Body of pancreas (tissue), 4 donors: ENCODE measurements at regions not wholly inside any gene's neighbourhood (a gene's known extent, or its start where the extent isn't known, plus 50 kb on each side); places are given as distances from the start of the nearest gene placed in this dataset.

ENCODE experiments used
- ATAC-seq: fragments of 150-250 bp; one replicate; pipeline ENCODE4 v1.9.1; 2016
- DNase-seq, 4 donors: peaks; one replicate each; pipeline ENCODE4 v3.0.0-alpha.2; 2019
- H3K27ac ChIP-seq, 4 donors: fragments of 200-600 bp; sonication (generic); 1 replicate in 3 of 4; 2 replicates in 1 of 4; pipeline versions ENCODE4 v1.5.1 to v1.6.1; 2016 to 2019; ENCODE audit warnings: mild to moderate bottlenecking in 1 of 4, mixed read lengths in 1 of 4, moderate library complexity in 1 of 4
- H3K27me3 ChIP-seq, 2 donors: fragments of 200-600 bp; sonication (generic); one replicate each; pipeline ENCODE4 v1.6.0; 2016; ENCODE audit warnings: mild to moderate bottlenecking in 1 of 2
- H3K36me3 ChIP-seq, 2 donors: fragments of 200-600 bp; sonication (generic); replicated peaks in 1 of 2; 2 replicates each; pipeline ENCODE4 v1.5.1; 2016; ENCODE audit warnings: low read depth in 2 of 2; ENCODE audit not compliant: insufficient read depth in 1 of 2
- H3K4me1 ChIP-seq: fragments of 200-600 bp; sonication (generic); one replicate; pipeline ENCODE4 v1.6.0; 2016
- H3K4me3 ChIP-seq, 2 donors: fragments of 200-600 bp; sonication (generic); 1 replicate in 1 of 2; 2 replicates in 1 of 2; pipeline ENCODE4 v1.5.1; 2016 to 2019
- H3K9me3 ChIP-seq, 3 donors: fragments of 200-600 bp; sonication (generic); 1 replicate in 2 of 3; 2 replicates in 1 of 3; pipeline ENCODE4 v1.5.1; 2016
- CTCF ChIP-seq, 7 experiments: fragments of 450-650 bp in 4 of 7; fragments of 200-600 bp in 3 of 7; sonication (generic) in 3 of 7; IDR thresholded peaks; one replicate each; pipeline ENCODE4 v1.5.1; 2016 to 2019; ENCODE audit warnings: antibody characterized with exemption in 7 of 7
- POLR2A ChIP-seq, 3 donors: fragments of 450-650 bp; IDR thresholded peaks; one replicate each; pipeline ENCODE4 v1.6.1; 2016; ENCODE audit warnings: antibody characterized with exemption in 3 of 3, mild to moderate bottlenecking in 2 of 3
- WGBS, 2 donors: methylation state at CpG; one replicate each; pipeline ENCODE4 v1.1.5; 2017; 5-methylcytosine and 5-hydroxymethylcytosine counted together
- intact Hi-C: fragments of 100-400 bp; cut with DNase I; formaldehyde crosslinking; loops from one replicate; pipeline ENCODE4 v1.15.1; 2023

GRCh38 chr20:16968099-16968498 lies 219.9 kb downstream of the OTOR start:
- Histone ChIP-seq H3K27me3 (no peaks in the 10 kb centered on the region), H3K4me3 (no peak overlapping the region), H3K36me3 (no peaks in the 10 kb centered on the region), H3K4me1 (no peaks in the 10 kb centered on the region), H3K9me3 (no peaks in the 10 kb centered on the region), H3K27ac (no peak overlapping the region)
- intact Hi-C loops, result no loop called here
- ATAC-seq, result no peak
- DNase-seq, result no peak
- WGBS, 2 donors, result 67 to 74% methylated on average over 3 of the region's 3 CpGs
- TF ChIP-seq CTCF (IDR thresholded peaks at IDR 0.05) (no peak), POLR2A (IDR thresholded peaks at IDR 0.05) (no peak)

- Histone ChIP-seq H3K27ac (no peak overlapping the region), H3K4me1 (no peaks in the 10 kb centered on the region), H3K36me3 (no peaks in the 10 kb centered on the region), H3K9me3 (no peaks in the 10 kb centered on the region), H3K4me3 (no peak overlapping the region), H3K27me3 (no peaks in the 10 kb centered on the region)
- intact Hi-C loops, result no loop called here
- DNase-seq (no peak), ATAC-seq (no peak)
- WGBS, 2 donors, result 47 to 63% methylated on average over 3 of the region's 3 CpGs
- no peak for TF ChIP-seq CTCF (IDR thresholded peaks at IDR 0.05)
- no peak for TF ChIP-seq POLR2A (IDR thresholded peaks at IDR 0.05)
These were observed 222.6 kb downstream of the OTOR start for GRCh38 chr20:16970776-16971175.

- no peak for ATAC-seq
- Histone ChIP-seq H3K4me1 (no peaks in the 10 kb centered on the region), H3K27ac (no peak overlapping the region), H3K4me3 (no peak overlapping the region), H3K27me3 (no peaks in the 10 kb centered on the region), H3K36me3 (no peaks in the 10 kb centered on the region), H3K9me3 (no peaks in the 10 kb centered on the region)
- no peak for DNase-seq
- WGBS, 2 donors, result 86 to 93% methylated on average over 16 to 19 of the region's 20 CpGs
- TF ChIP-seq POLR2A (IDR thresholded peaks at IDR 0.05) (no peak), CTCF (IDR thresholded peaks at IDR 0.05) (no peak)
- intact Hi-C loops, result no loop called here
These were observed 226.1 kb downstream of the OTOR start for GRCh38 chr20:16974080-16974854.

- Histone ChIP-seq H3K36me3 (no peaks in the 10 kb centered on the region), H3K27ac (no peak overlapping the region), H3K4me1 (no peaks in the 10 kb centered on the region), H3K9me3 (no peaks in the 10 kb centered on the region), H3K27me3 (no peaks in the 10 kb centered on the region), H3K4me3 (no peak overlapping the region)
- WGBS, 2 donors, result 73 to 92% methylated on average over 12 to 14 of the region's 14 CpGs
- no peak for DNase-seq
- no peak for ATAC-seq
- intact Hi-C loops, result no loop called here
- TF ChIP-seq CTCF (IDR thresholded peaks at IDR 0.05), result no peak
- TF ChIP-seq POLR2A (IDR thresholded peaks at IDR 0.05), result no peak
These were observed 226.7 kb downstream of the OTOR start for GRCh38 chr20:16974855-16975162.

- H3K27me3 ChIP-seq, result no peaks in the 10 kb centered on the region
- no peaks in the 10 kb centered on the region for H3K9me3 ChIP-seq
- H3K27ac ChIP-seq, result no peak overlapping the region
- H3K36me3 ChIP-seq, result no peaks in the 10 kb centered on the region
- 78 to 88% methylated on average over 11 to 12 of the region's 12 CpGs for WGBS, 2 donors
- intact Hi-C loops, result no loop called here
- H3K4me1 ChIP-seq, result no peaks in the 10 kb centered on the region
- no peak overlapping the region for H3K4me3 ChIP-seq
- ATAC-seq, result no peak
- DNase-seq, result no peak
- TF ChIP-seq POLR2A (IDR thresholded peaks at IDR 0.05) (no peak), CTCF (IDR thresholded peaks at IDR 0.05) (no peak)
These were observed 227.5 kb downstream of the OTOR start for GRCh38 chr20:16975682-16976081.
